SU-DHL-6 (cell line): ENCODE measurements at regions not wholly inside any gene's neighbourhood (a gene's known extent, or its start where the extent isn't known, plus 50 kb on each side); places are given as distances from the start of the nearest gene placed in this dataset.

ENCODE experiments used
- CTCF ChIP-seq: fragments of 200-600 bp; sonication (generic); IDR thresholded peaks from one replicate; pipeline ENCODE4 v1.5.1; 2017; ENCODE audit warnings: antibody characterized with exemption, mild to moderate bottlenecking, low read length, moderate library complexity; ENCODE audit not compliant: insufficient read depth, poor library complexity, severe bottlenecking
- EZH2phosphoT487 ChIP-seq: fragments of 200-600 bp; sonication (generic), shearing (Covaris generic); conservative IDR thresholded peaks from 2 replicates; pipeline ENCODE4 v1.6.1; 2018; ENCODE audit warnings: mild to moderate bottlenecking, antibody characterized with exemption, low read length, moderate library complexity, mixed read lengths

GRCh38 chr11:23574149-23574548 is 713.9 kb upstream of the CCDC179 start:
- TF ChIP-seq CTCF (no peak), EZH2phosphoT487 (no peak)
